ENCODE measurements at regions not wholly inside any gene's neighbourhood (a gene's known extent, or its start where the extent isn't known, plus 50 kb on each side); places are given as distances from the start of the nearest gene placed in this dataset.

GRCh38 chr7:155383756-155384491 lies 74.0 kb upstream of the EN2 start:
- TF ChIP-seq TEAD4 (IDR thresholded peaks at IDR 0.05) (no peak), TAF1 (IDR thresholded peaks at IDR 0.05; ENCODE audit: low read depth) (no peak), RAD21 (IDR thresholded peaks at IDR 0.05; ENCODE audit: low read depth) (no peak), CREB1 (IDR thresholded peaks at IDR 0.05; ENCODE audit: low read depth) (no peak), USF1 (IDR thresholded peaks at IDR 0.05) (no peak), MAX (IDR thresholded peaks at IDR 0.05) (no peak), NFIC (IDR thresholded peaks at IDR 0.05) (no peak), EGR1 (IDR thresholded peaks at IDR 0.05) (no peak), REST (IDR thresholded peaks at IDR 0.05; ENCODE audit: low read depth) (no peak), CEBPB (IDR thresholded peaks at IDR 0.05) (no peak), EP300 (IDR thresholded peaks at IDR 0.05; ENCODE audit: borderline replicate concordance) (no peak), ZBTB7A (IDR thresholded peaks at IDR 0.05; ENCODE audit: low read depth) (no peak), TCF12 (IDR thresholded peaks at IDR 0.05; ENCODE audit: low read depth) (no peak), YY1 (IDR thresholded peaks at IDR 0.05; ENCODE audit: low read depth) (no peak)
